ENCODE measurements at regions not wholly inside any gene's neighbourhood (a gene's known extent, or its start where the extent isn't known, plus 50 kb on each side); places are given as distances from the start of the nearest gene placed in this dataset.

DNA sequence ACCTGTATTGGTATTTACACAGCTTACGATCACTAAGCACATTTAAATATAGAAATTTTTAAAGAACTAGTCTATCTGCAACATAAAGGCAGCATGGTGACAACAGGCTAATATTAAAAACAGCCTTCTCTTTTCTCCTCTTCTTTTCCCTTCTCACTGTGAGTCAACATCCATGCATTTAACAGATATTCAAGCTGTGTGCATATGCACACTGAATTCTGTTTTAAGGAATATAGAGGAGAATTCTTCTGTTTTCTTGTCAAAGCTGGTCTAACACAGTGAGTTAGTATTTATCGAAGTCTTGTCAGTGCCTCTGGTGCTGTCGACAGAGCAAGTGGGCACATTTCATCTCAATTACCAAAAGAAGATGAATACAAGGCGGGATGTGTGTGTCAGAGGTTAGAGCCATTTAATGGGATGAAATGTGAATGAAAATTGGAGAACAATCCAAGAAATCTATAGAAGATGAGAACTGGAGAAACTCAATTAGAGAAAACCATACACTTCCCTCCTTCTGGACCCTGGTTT is 282.3 kb downstream of the FAT3 start:
- Histone ChIP-seq H3K9me2 (replicated peaks; ENCODE audit: low read length) (no peaks in the 10 kb centered on the region), H3F3A (ENCODE audit: low read length, unreplicated experiment) (no peaks in the 10 kb centered on the region), H3K9me3 (ENCODE audit: low read length) (no peaks in the 10 kb centered on the region; the same call in 1 of the 2 replicates), H3K79me2 (ENCODE audit: low read length) (no peaks in the 10 kb centered on the region), H3K9ac (ENCODE audit: low read length) (no peak overlapping the region), H3K27me3 (ENCODE audit: low read length) (no peaks in the 10 kb centered on the region), H3K27ac (ENCODE audit: low read length) (no peak overlapping the region), H4K20me1 (ENCODE audit: low read length) (no peaks in the 10 kb centered on the region), H3K4me1 (ENCODE audit: insufficient read depth, low read length) (no peaks in the 10 kb centered on the region), H3K4me2 (ENCODE audit: low read length) (no peak overlapping the region), H2AFZ (ENCODE audit: low read length) (no peak overlapping the region), H3K4me3 (ENCODE audit: low read length) (no peak overlapping the region), H3K36me3 (ENCODE audit: low read depth, low read length) (no peaks in the 10 kb centered on the region)
- BruUV-seq (replicated peaks) = no TSS peak
- DNase-seq (no peak), ATAC-seq (no peak)
- ChIA-PET POLR2A (ENCODE audit: unreplicated experiment) (no interaction called here), CTCF (no interaction called here)
- intact Hi-C loops (cut with micrococcal nuclease) = no loop called here
- TF ChIP-seq, protein P1, sequence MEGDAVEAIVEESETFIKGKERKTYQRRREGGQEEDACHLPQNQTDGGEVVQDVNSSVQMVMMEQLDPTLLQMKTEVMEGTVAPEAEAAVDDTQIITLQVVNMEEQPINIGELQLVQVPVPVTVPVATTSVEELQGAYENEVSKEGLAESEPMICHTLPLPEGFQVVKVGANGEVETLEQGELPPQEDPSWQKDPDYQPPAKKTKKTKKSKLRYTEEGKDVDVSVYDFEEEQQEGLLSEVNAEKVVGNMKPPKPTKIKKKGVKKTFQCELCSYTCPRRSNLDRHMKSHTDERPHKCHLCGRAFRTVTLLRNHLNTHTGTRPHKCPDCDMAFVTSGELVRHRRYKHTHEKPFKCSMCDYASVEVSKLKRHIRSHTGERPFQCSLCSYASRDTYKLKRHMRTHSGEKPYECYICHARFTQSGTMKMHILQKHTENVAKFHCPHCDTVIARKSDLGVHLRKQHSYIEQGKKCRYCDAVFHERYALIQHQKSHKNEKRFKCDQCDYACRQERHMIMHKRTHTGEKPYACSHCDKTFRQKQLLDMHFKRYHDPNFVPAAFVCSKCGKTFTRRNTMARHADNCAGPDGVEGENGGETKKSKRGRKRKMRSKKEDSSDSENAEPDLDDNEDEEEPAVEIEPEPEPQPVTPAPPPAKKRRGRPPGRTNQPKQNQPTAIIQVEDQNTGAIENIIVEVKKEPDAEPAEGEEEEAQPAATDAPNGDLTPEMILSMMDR (conservative IDR thresholded peaks at IDR 0.05; ENCODE audit: low read depth, low read length) = no peak
- TF ChIP-seq EZH2 (IDR thresholded peaks at IDR 0.05; ENCODE audit: low read length, unreplicated experiment) (no peak), EZH2phosphoT487 (IDR thresholded peaks at IDR 0.05; ENCODE audit: borderline replicate concordance, low read length) (no peak)

DNA sequence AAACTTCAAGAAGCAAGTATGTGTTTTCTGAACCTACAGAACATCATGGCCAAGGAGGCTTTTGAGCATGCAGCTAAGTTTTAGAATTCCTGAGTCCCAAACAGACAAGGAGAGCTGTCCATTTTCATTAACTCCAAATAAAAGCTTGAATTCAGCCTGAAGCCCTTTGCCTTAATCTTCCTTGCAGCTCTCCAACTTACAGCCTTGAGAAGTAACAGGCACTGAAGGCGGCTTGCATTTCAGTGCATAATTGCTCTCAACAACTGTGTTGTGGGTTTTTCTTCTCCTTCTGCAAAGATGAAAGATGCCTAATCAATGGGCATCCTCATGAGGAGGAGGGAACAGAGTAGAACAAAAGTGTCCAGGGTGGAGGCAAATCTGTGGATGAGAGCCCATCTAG is 286.0 kb downstream of the FAT3 start:
- CTCF ChIA-PET = no interaction called here
- ATAC-seq (no peak), DNase-seq (no peak)
- Histone ChIP-seq H4K20me1 (ENCODE audit: low read length) (no peaks in the 10 kb centered on the region), H3F3A (ENCODE audit: low read length, unreplicated experiment) (no peaks in the 10 kb centered on the region), H3K9ac (ENCODE audit: low read length) (no peak overlapping the region), H3K9me3 (ENCODE audit: low read length) (no peaks in the 10 kb centered on the region), H3K79me2 (ENCODE audit: low read length) (no peaks in the 10 kb centered on the region), H3K9me2 (replicated peaks; ENCODE audit: low read length) (no peaks in the 10 kb centered on the region), H3K27me3 (ENCODE audit: low read length) (no peaks in the 10 kb centered on the region), H3K4me3 (ENCODE audit: low read length) (no peak overlapping the region), H2AFZ (ENCODE audit: low read length) (no peak overlapping the region), H3K4me2 (ENCODE audit: low read length) (no peak overlapping the region), H3K4me1 (ENCODE audit: insufficient read depth, low read length) (no peaks in the 10 kb centered on the region), H3K36me3 (ENCODE audit: low read depth, low read length) (no peaks in the 10 kb centered on the region), H3K27ac (ENCODE audit: low read length) (no peak overlapping the region)
- TF ChIP-seq EZH2phosphoT487 (IDR thresholded peaks at IDR 0.05; ENCODE audit: borderline replicate concordance, low read length) (no peak), EZH2 (IDR thresholded peaks at IDR 0.05; ENCODE audit: low read length, unreplicated experiment) (no peak)
- TF ChIP-seq, protein P1 (conservative IDR thresholded peaks at IDR 0.05; ENCODE audit: low read depth, low read length) = no peak
- POLR2A ChIA-PET (ENCODE audit: unreplicated experiment) = no interaction called here
- BruUV-seq (replicated peaks) = no TSS peak
- intact Hi-C loops (cut with micrococcal nuclease) = no loop called here

DNA sequence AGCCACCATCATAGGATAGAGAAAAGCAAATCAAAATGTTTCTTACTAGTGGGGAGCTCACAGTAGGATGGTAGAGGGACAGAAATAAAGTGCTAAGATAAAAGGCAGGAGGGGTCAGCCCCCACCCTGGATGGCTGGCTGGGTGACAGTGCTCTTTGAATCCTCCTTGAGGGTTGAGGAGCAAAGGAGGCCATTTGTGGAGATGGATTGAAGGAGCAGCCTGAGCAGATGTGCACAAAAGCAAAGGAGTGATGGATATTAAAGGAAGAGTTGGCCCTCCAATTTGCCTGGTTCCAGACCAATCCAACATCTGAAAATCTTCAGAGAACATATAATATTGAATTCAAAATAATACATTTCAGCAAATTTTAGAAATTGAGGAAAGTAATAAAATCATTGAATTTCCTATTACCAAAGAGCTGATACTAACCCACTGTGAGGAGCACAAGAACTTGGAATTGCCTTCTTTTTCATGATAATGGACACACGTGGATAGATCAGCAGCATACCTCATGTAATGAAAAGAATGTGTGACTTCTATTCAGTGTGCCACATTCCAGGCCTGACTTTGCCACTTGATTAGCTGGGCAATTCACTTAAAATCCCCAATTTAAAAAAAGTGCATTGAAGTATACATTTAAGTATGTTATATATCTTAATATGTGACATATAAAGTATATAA is 287.0 kb downstream of the FAT3 start:
- intact Hi-C loops (cut with micrococcal nuclease) = no loop called here
- H3K4me3 ChIP-seq (ENCODE audit: low read length) = no peak overlapping the region
- H3K4me2 ChIP-seq (ENCODE audit: low read length) = no peak overlapping the region
- TF ChIP-seq, protein P1 (conservative IDR thresholded peaks at IDR 0.05; ENCODE audit: low read depth, low read length) = no peak
- TF ChIP-seq EZH2phosphoT487 (IDR thresholded peaks at IDR 0.05; ENCODE audit: borderline replicate concordance, low read length) = no peak
- TF ChIP-seq EZH2 (IDR thresholded peaks at IDR 0.05; ENCODE audit: low read length, unreplicated experiment) = no peak
- H3F3A ChIP-seq (ENCODE audit: low read length, unreplicated experiment) = no peaks in the 10 kb centered on the region
- DNase-seq (no peak), ATAC-seq (no peak)
- H3K36me3 ChIP-seq (ENCODE audit: low read depth, low read length) = no peaks in the 10 kb centered on the region
- ChIA-PET CTCF (no interaction called here), POLR2A (ENCODE audit: unreplicated experiment) (no interaction called here)
- no peaks in the 10 kb centered on the region for H4K20me1 ChIP-seq (ENCODE audit: low read length)
- no peaks in the 10 kb centered on the region for H3K4me1 ChIP-seq (ENCODE audit: insufficient read depth, low read length)
- BruUV-seq (replicated peaks) = no TSS peak
- H3K9me2 ChIP-seq (replicated peaks; ENCODE audit: low read length) = no peaks in the 10 kb centered on the region
- H3K27ac ChIP-seq (ENCODE audit: low read length) = no peak overlapping the region
- no peak overlapping the region for H2AFZ ChIP-seq (ENCODE audit: low read length)
- no peaks in the 10 kb centered on the region for H3K79me2 ChIP-seq (ENCODE audit: low read length)
- no peak overlapping the region for H3K9ac ChIP-seq (ENCODE audit: low read length)
- H3K9me3 ChIP-seq (ENCODE audit: low read length) = no peaks in the 10 kb centered on the region
- no peaks in the 10 kb centered on the region for H3K27me3 ChIP-seq (ENCODE audit: low read length)
